H7 (cell line): ENCODE measurements at regions not wholly inside any gene's neighbourhood (a gene's known extent, or its start where the extent isn't known, plus 50 kb on each side); places are given as distances from the start of the nearest gene placed in this dataset.

Experiments used
- DNase-seq: peaks from one replicate; pipeline ENCODE4 v3.0.0; 2012
- H3K27me3 ChIP-seq: 2 replicates; pipeline ENCODE4 v1.6.0; 2011; ENCODE audit warnings: mild to moderate bottlenecking, low read length; ENCODE audit not compliant: control insufficient read depth, insufficient read depth
- H3K36me3 ChIP-seq: replicated peaks from 2 replicates; pipeline ENCODE4 v1.5.1; 2011; ENCODE audit warnings: low read length; ENCODE audit not compliant: control insufficient read depth, insufficient read depth
- H3K4me3 ChIP-seq: 2 replicates; pipeline ENCODE4 v1.5.1; 2011; ENCODE audit warnings: low read depth, mild to moderate bottlenecking, control low read depth, low read length, moderate library complexity; ENCODE audit not compliant: insufficient read depth

DNA sequence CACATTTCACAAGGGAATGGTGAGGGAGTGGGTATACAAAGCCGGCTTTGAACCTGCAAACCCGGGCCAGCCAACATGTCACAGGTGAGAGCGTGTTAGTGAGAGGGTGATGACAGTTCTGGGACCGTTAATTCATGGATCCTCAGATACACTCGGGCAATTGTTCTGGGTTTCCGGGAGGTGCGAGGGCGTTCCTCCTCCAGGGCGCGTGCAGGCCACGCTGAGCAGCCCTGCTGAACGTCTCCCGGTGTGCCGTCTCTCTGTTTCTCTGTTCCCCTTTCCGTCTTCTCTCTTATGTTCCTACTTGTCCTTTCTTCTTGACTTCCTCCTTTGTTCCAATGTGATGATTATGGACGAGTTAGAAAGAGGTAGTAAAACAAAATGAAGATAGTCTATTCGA lies 130.0 kb upstream of the GMDS start:
- no peak for DNase-seq
- Histone ChIP-seq H3K4me3 (no peak overlapping the region), H3K36me3 (no peaks in the 10 kb centered on the region), H3K27me3 (no peaks in the 10 kb centered on the region)

- Histone ChIP-seq H3K36me3 (no peaks in the 10 kb centered on the region), H3K4me3 (no peak overlapping the region), H3K27me3 (no peaks in the 10 kb centered on the region)
- DNase-seq = no peak
Observed at GRCh38 chr6:2369606-2370005, 124.2 kb upstream of the GMDS start.

DNA sequence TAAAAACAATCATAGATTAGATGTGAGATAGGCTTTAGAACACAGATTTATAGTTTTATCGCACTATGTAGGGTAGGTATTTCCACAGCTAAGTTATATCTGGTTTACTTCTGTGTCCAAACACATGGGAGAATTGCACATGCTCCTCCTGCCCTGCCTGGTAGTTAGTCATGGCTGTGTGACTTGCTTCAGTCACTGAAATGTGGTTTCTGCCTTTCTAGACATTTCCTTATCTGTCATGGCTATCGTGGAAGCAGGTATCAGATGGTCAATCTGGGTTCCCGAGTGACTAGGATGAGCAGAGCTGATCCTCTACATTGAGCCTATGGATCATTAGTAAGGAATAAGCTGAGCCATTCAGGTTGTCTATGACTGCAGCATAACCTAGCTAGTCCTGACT lies 117.8 kb upstream of the GMDS start:
- H3K4me3 ChIP-seq = no peak overlapping the region
- no peak for DNase-seq
- no peaks in the 10 kb centered on the region for H3K36me3 ChIP-seq
- no peaks in the 10 kb centered on the region for H3K27me3 ChIP-seq

DNA sequence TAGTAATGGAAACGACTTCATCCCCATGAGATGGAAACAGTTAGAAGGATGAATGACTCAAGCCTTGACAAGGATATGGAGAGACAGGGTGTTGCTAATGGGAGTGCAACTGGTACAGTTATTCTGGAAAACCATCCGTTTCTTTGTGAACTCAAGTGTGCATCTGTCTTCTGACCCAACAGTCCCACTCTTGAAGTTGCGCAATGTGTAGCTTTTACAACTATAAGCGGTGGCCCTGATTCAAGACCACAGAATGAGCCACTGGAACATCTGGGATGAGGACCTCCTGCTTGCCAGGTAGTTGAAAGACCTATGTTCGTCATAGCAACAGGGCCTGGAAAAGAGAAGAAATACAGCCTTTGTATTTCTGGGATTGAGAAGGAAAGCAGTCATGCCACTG lies 115.8 kb upstream of the GMDS start:
- no peak for DNase-seq
- Histone ChIP-seq H3K36me3 (no peaks in the 10 kb centered on the region), H3K27me3 (no peaks in the 10 kb centered on the region), H3K4me3 (no peak overlapping the region)

DNA sequence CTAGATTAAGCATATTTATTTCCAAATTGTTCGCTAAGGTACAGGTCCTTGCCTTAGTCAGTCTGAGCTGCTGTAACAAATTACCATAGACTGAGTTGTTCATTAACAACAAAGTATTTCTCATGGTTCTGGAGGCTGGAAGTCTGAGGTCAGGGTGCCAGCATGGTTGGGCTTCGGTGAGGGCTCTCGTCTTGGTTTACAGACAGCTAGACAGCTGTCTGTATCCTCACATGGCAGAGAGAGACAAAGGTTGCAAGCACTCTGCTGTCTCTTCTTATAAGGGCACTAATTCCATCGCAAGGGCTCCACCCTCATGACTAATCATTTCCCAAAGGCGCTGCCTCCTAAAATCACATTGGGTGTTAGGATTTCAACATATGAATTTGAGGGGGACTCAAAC lies 115.3 kb upstream of the GMDS start:
- no peaks in the 10 kb centered on the region for H3K36me3 ChIP-seq
- no peaks in the 10 kb centered on the region for H3K27me3 ChIP-seq
- H3K4me3 ChIP-seq = no peak overlapping the region
- no peak for DNase-seq

DNA sequence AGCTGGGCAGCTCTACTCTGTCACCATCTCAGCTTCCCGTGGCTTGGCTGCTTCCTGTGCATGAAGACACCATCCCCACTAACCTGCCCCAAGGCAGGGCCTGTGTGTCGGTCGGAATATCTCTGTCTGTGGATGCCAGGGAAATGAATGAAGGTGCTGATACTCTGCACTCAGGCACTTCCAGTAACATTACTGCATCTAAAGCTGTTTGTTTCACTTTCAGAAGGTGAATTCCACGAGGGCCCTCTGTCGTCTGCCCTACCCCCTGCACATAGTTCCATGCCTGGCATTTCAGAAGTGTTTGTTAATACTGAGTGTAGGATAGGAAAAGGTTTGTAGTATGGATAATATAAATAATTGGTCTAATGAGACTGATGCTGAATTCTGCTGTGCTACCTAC lies 114.7 kb upstream of the GMDS start:
- no peak for DNase-seq
- Histone ChIP-seq H3K27me3 (no peaks in the 10 kb centered on the region), H3K36me3 (no peaks in the 10 kb centered on the region), H3K4me3 (no peak overlapping the region)

GRCh38 chr6:2355150-2355549 lies 109.7 kb upstream of the GMDS start:
- no peak overlapping the region for H3K4me3 ChIP-seq
- H3K27me3 ChIP-seq = no peaks in the 10 kb centered on the region
- no peaks in the 10 kb centered on the region for H3K36me3 ChIP-seq
- no peak for DNase-seq

DNA sequence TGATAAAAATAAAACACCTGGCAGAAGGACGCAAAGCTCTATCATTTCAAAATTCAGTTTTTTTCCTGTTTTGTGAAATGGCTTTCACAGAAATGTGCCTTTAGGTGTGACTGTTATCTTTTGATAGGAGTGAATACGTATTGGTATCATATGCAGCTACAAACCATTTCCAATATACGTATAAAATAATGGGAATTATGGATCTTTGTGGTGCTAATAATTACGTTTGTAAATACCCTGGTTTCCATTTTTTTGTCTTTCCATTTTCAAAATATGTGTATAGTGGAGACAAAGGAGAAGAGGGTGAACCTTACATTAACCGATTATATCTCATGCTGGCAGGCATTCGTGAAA lies 108.7 kb upstream of the GMDS start:
- Histone ChIP-seq H3K4me3 (no peak overlapping the region), H3K36me3 (no peaks in the 10 kb centered on the region), H3K27me3 (no peaks in the 10 kb centered on the region)
- DNase-seq = no peak

GRCh38 chr6:2353412-2354137 lies 108.2 kb upstream of the GMDS start:
- peak; percentile 71 for DNase-seq
- H3K4me3 ChIP-seq = no peak overlapping the region
- no peaks in the 10 kb centered on the region for H3K27me3 ChIP-seq
- H3K36me3 ChIP-seq = no peaks in the 10 kb centered on the region

- H3K36me3 ChIP-seq = no peaks in the 10 kb centered on the region
- H3K4me3 ChIP-seq = no peak overlapping the region
- no peaks in the 10 kb centered on the region for H3K27me3 ChIP-seq
- DNase-seq = no peak
Observed at GRCh38 chr6:2351807-2352431, 106.5 kb upstream of the GMDS start.

DNA sequence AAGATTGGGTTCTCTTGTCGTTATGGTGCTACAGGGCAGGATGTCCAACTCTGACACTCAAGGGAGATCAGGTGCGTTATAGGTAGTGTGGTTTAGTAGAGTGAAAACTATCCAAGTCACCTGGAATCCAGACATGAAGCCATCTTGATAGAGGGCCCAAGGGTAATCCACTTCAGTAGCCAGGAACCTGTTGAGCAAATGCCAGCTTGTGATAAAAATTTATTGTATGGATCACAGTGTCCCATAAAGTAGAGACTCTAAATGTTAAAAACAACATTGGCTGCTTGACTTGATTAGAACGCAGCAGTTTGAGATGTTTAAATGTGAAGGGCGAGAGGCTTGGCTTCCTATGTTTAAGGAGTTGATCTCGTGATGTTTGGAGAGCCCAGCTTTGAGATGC lies 105.7 kb upstream of the GMDS start:
- no peak for DNase-seq
- Histone ChIP-seq H3K36me3 (no peaks in the 10 kb centered on the region), H3K27me3 (no peaks in the 10 kb centered on the region), H3K4me3 (no peak overlapping the region)

- no peak for DNase-seq
- Histone ChIP-seq H3K27me3 (no peaks in the 10 kb centered on the region), H3K4me3 (no peak overlapping the region), H3K36me3 (no peaks in the 10 kb centered on the region)
Observed at GRCh38 chr6:2346078-2346477, 100.7 kb upstream of the GMDS start.

- Histone ChIP-seq H3K27me3 (no peaks in the 10 kb centered on the region), H3K36me3 (no peaks in the 10 kb centered on the region), H3K4me3 (no peak overlapping the region)
- no peak for DNase-seq
Observed at GRCh38 chr6:2344319-2344905, 99.0 kb upstream of the GMDS start.

DNA sequence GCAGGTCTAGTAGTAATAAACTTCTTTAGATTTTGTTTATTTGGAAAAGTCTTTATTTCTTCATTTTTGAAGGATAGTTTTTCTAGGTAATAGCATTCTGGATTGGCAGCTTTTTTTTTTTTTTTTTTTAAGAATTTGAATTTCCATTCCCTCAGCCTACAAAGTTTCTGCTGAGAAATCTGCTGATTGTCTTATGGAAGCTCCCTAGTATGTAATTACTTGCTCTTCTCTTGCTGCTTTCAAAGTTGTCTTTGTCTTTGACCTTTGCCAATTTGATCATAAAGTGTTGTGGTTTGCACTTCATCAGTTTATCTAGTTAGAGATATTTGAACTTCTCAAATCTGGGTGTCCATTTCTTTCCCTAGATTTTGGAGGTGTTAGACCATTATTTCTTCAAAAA lies 82.2 kb upstream of the GMDS start:
- Histone ChIP-seq H3K36me3 (no peaks in the 10 kb centered on the region), H3K27me3 (no peaks in the 10 kb centered on the region), H3K4me3 (no peak overlapping the region)
- DNase-seq = no peak

GRCh38 chr6:2324166-2324953 lies 79.0 kb upstream of the GMDS start:
- H3K27me3 ChIP-seq = no peaks in the 10 kb centered on the region
- H3K4me3 ChIP-seq = no peak overlapping the region
- no peak for DNase-seq
- H3K36me3 ChIP-seq = no peaks in the 10 kb centered on the region
